ENCODE measurements at regions not wholly inside any gene's neighbourhood (a gene's known extent, or its start where the extent isn't known, plus 50 kb on each side); places are given as distances from the start of the nearest gene placed in this dataset.

DNA sequence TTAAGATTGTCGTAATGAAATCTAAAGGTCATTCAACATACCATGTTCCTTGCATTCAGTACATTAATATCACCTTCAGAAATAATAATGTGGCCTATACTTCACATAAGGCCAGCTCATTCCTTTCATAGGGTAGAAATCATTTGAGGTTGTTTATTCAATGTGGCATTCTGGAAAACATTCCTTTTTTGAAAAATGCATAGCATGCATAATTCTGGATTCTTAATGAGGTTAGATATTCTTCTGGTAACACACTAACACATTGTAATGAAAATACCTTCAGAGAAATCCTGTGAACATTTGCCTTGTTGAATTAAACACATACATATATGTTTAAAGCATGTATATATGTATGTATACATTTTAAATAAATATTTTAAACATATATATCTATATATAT, 204.6 kb upstream of the KCNH7 start:
- TF ChIP-seq, protein P1, sequence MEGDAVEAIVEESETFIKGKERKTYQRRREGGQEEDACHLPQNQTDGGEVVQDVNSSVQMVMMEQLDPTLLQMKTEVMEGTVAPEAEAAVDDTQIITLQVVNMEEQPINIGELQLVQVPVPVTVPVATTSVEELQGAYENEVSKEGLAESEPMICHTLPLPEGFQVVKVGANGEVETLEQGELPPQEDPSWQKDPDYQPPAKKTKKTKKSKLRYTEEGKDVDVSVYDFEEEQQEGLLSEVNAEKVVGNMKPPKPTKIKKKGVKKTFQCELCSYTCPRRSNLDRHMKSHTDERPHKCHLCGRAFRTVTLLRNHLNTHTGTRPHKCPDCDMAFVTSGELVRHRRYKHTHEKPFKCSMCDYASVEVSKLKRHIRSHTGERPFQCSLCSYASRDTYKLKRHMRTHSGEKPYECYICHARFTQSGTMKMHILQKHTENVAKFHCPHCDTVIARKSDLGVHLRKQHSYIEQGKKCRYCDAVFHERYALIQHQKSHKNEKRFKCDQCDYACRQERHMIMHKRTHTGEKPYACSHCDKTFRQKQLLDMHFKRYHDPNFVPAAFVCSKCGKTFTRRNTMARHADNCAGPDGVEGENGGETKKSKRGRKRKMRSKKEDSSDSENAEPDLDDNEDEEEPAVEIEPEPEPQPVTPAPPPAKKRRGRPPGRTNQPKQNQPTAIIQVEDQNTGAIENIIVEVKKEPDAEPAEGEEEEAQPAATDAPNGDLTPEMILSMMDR (IDR thresholded peaks at IDR 0.05) = no peak
- no peak for TF ChIP-seq POLR2A (IDR thresholded peaks at IDR 0.05)
